Pancreas (tissue), 10 donors: ENCODE measurements at regions not wholly inside any gene's neighbourhood (a gene's known extent, or its start where the extent isn't known, plus 50 kb on each side); places are given as distances from the start of the nearest gene placed in this dataset.

Source experiments
- ATAC-seq, 4 donors: fragments of 200-7000 bp; cut with Tn5 transposase; one replicate each; pipeline versions ENCODE4 v1.8.0 to v1.9.1; 2020; ENCODE audit warnings: mild to moderate bottlenecking in 4 of 4, moderate library complexity in 4 of 4
- DNase-seq, 6 donors: peaks; one replicate each; pipeline ENCODE4 v3.0.0-alpha.2; 2020
- FAIRE-seq: peaks from 2 replicates; lab custom pipeline; 2012; peaks lifted over from hg19 to GRCh38; lab: Jason Lieb, UNC
- H3K27ac ChIP-seq, 4 donors: fragments of 200-600 bp; sonication (generic); 1 replicate in 3 of 4; 2 replicates in 1 of 4; pipeline versions ENCODE4 v1.5.0 to v1.8.0; 2020
- H3K27me3 ChIP-seq, 4 donors: fragments of 200-600 bp; one replicate each; pipeline ENCODE4 v1.8.0; 2021
- H3K36me3 ChIP-seq, 3 donors: fragments of 200-600 bp; sonication (generic) in 1 of 3; one replicate each; pipeline versions ENCODE4 v1.5.0 to v1.8.0; 2020 to 2021
- H3K4me1 ChIP-seq, 3 donors: fragments of 200-600 bp; one replicate each; pipeline ENCODE4 v1.8.0; 2021
- H3K4me3 ChIP-seq, 4 donors: fragments of 200-600 bp; sonication (generic) in 2 of 4; one replicate each; pipeline versions ENCODE4 v1.5.0 to v1.8.0; 2020 to 2021
- H3K9me3 ChIP-seq, 4 donors: fragments of 200-600 bp; one replicate each; pipeline ENCODE4 v1.8.0; 2021
- CTCF ChIP-seq, 4 donors: fragments of 200-600 bp; sonication (generic) in 3 of 4; IDR thresholded peaks; one replicate each; pipeline versions ENCODE4 v1.5.0 to v1.8.0; 2021; ENCODE audit warnings: antibody characterized with exemption in 4 of 4
- WGBS, 2 donors: extraction: QIAGEN DNeasy Blood & Tissue Kit; methylation state at CpG; one replicate each; pipeline ENCODE4 v1.1.7; 2013; 5-methylcytosine and 5-hydroxymethylcytosine counted together
- intact Hi-C, 3 donors: fragments of 100-400 bp; cut with DNase I; formaldehyde crosslinking; loops; one replicate each; pipeline versions ENCODE4 v1.11.1 to v1.14.2; 2022
- donor health status: healthy with polysubstance abuse.
- donor health status: DM: no; HTN: no; CAD: no; lungs with moderate emphysema.
- donor health status: DM: no; HTN: no; CAD: no.
- donor health status: control.
- donor health status: control.
- donor health status: Bipolar disorder and iron deficiency.
- donor health status: DM: yes; HTN: yes; CAD: no.
- donor health status: DM: no; HTN: no; CAD: no.
- donor health status: DM: no; HTN: no; CAD: no.
- donor health status: DM: yes; HTN: yes; CAD: no.

GRCh38 chr1:29465755-29466154 lies 229.4 kb downstream of the PTPRU start:
- ATAC-seq, result no peak
- Histone ChIP-seq H3K27me3 (no peaks in the 10 kb centered on the region), H3K27ac (no peak overlapping the region), H3K4me1 (no peaks in the 10 kb centered on the region), H3K36me3 (no peaks in the 10 kb centered on the region), H3K9me3 (no peaks in the 10 kb centered on the region), H3K4me3 (no peak overlapping the region)
- DNase-seq, result no peak
- FAIRE-seq, result no peak
- intact Hi-C loops, result no loop called here
- WGBS, 2 donors, result 67 to 80% methylated on average over 4 of the region's 4 CpGs
- TF ChIP-seq CTCF (IDR thresholded peaks at IDR 0.05), result no peak

GRCh38 chr1:29462096-29462495 lies 225.8 kb downstream of the PTPRU start:
- intact Hi-C loops, result no loop called here
- FAIRE-seq (no peak), DNase-seq (no peak), ATAC-seq (no peak)
- H3K36me3 ChIP-seq, result no peaks in the 10 kb centered on the region
- H3K4me1 ChIP-seq, result no peaks in the 10 kb centered on the region
- H3K27ac ChIP-seq, result no peak overlapping the region
- WGBS, 2 donors, result 68 to 77% methylated on average over 7 of the region's 7 CpGs
- no peak for TF ChIP-seq CTCF (IDR thresholded peaks at IDR 0.05)
- H3K27me3 ChIP-seq, result no peaks in the 10 kb centered on the region
- no peak overlapping the region for H3K4me3 ChIP-seq
- H3K9me3 ChIP-seq, result no peaks in the 10 kb centered on the region

DNA sequence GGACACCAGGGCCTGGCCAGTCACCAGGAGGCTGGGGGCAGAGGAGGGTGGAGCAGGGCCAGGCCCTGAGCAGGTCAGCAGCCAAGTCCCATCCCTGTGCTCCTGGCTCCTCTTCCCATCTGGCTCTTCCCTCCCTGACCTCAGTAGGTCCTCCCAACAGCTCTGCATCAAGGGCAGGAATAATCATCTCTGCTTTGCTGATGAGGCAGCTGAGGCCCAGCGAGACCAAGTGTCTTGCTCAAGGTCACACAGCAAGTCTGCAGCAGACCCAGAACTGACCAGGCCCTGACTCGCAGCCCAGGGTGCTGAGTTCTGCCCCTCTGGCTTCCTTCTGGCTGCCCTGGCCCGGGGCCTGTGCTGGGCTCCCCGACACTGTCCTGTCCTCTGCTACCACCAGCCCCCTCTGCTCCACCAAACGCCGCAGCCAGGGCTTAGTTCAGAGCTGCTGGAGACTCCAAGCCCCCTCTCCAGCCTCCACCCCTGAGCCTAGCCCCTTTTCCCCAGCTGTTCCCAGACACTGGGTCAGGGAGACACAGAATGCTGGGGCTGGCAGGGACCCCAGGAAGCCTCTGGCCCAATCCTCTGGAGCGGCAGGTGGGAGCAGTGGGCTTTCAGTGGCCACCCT lies 224.9 kb downstream of the PTPRU start:
- FAIRE-seq, result no peak
- Histone ChIP-seq H3K4me1 (no peaks in the 10 kb centered on the region), H3K36me3 (no peaks in the 10 kb centered on the region), H3K27me3 (no peaks in the 10 kb centered on the region), H3K9me3 (no peaks in the 10 kb centered on the region), H3K27ac (no peak overlapping the region), H3K4me3 (no peak overlapping the region)
- DNase-seq, result peak in 1 of 6 donors; percentile 48
- TF ChIP-seq CTCF (IDR thresholded peaks at IDR 0.05), result no peak
- WGBS, 2 donors, result 82 to 86% methylated on average over 4 to 7 of the region's 7 CpGs
- ATAC-seq, result no peak
- intact Hi-C loops, result no loop called here

DNA sequence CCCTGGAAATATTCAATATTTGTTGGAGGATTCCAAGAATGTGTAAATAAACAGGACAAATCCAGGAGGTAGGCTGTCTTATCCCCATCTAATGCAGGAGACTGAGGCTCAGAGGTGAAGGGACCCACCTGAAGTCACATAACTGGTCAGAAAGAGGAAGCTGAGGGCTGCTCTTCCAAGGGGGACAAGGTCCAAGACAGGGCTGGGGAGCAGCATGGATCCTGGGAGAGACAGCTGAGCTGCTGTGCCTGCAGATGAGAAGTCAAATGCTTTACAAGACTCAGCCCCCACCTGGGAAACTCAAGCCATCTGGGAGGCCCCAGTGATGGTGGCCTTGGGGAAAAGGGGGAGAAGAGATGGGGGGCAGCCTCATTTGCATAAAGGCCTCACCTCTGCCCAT lies 224.4 kb downstream of the PTPRU start:
- DNase-seq (no peak), FAIRE-seq (no peak), ATAC-seq (no peak)
- TF ChIP-seq CTCF (IDR thresholded peaks at IDR 0.05), result no peak
- intact Hi-C loops, result no loop called here
- H3K4me3 ChIP-seq, result no peak overlapping the region
- H3K4me1 ChIP-seq, result no peaks in the 10 kb centered on the region
- H3K27ac ChIP-seq, result no peak overlapping the region
- H3K9me3 ChIP-seq, result no peaks in the 10 kb centered on the region
- H3K36me3 ChIP-seq, result no peaks in the 10 kb centered on the region
- H3K27me3 ChIP-seq, result no peaks in the 10 kb centered on the region

DNA sequence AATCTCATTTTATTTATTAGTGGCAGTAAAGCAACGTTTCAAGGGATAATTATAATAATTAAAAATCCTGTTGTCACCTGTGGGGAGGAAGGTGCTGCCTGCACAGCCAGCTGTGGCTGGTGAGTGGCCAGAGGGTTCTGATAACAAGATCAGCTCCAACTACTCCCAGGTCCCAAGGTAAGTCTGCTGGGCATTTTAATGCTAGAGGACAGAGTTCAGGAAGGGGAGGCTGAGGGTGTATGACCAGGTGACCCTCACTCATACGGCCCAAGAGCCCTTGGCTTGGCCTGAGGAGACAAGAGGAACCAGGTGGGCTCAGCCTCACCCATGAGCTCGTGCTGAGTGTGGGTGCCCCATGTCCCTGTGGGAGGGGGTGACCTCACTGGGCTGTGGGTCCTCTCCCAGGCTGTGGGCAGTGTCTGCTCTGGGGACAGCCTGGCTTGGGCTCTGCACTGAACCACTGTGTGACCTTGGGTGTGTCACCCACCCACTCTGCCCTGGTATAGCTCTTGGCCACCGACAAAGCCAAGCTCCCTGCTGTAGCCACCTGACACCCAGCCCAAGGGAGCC lies 223.8 kb downstream of the PTPRU start:
- TF ChIP-seq CTCF (IDR thresholded peaks at IDR 0.05), result no peak
- 40 to 44% methylated on average over 4 of the region's 4 CpGs for WGBS, 2 donors
- no peak overlapping the region for H3K27ac ChIP-seq
- H3K36me3 ChIP-seq, result no peaks in the 10 kb centered on the region
- no peaks in the 10 kb centered on the region for H3K27me3 ChIP-seq
- H3K4me1 ChIP-seq, result no peaks in the 10 kb centered on the region
- DNase-seq (no peak), ATAC-seq (no peak), FAIRE-seq (no peak)
- intact Hi-C loops, result no loop called here
- no peaks in the 10 kb centered on the region for H3K9me3 ChIP-seq
- H3K4me3 ChIP-seq, result no peak overlapping the region
